Endodermal cell (in vitro differentiated cells): ENCODE measurements at regions not wholly inside any gene's neighbourhood (a gene's known extent, or its start where the extent isn't known, plus 50 kb on each side); places are given as distances from the start of the nearest gene placed in this dataset.

Source experiments
- DNase-seq: peaks from one replicate; pipeline ENCODE4 v3.0.0-alpha.2; 2017
- H3K27ac ChIP-seq: 2 replicates; pipeline ENCODE4 v1.5.1; 2013; ENCODE audit warnings: mild to moderate bottlenecking, low read depth, low read length, moderate library complexity
- H3K27me3 ChIP-seq: 2 replicates; pipeline ENCODE4 v1.6.1; 2013; ENCODE audit warnings: mild to moderate bottlenecking, low read length, moderate library complexity; ENCODE audit not compliant: insufficient read depth, control insufficient read depth, poor library complexity, severe bottlenecking
- H3K36me3 ChIP-seq: 2 replicates; pipeline ENCODE4 v1.7.0; 2013; ENCODE audit warnings: mild to moderate bottlenecking, low read length, moderate library complexity; ENCODE audit not compliant: control insufficient read depth, insufficient read depth
- H3K4me1 ChIP-seq: one replicate; pipeline ENCODE4 v1.7.0; 2013; ENCODE audit warnings: low read length; ENCODE audit not compliant: control insufficient read depth, insufficient read depth
- H3K4me3 ChIP-seq: 2 replicates; pipeline ENCODE4 v1.5.1; 2013; ENCODE audit warnings: mild to moderate bottlenecking, low read length, moderate library complexity
- H3K9ac ChIP-seq: 2 replicates; pipeline ENCODE4 v1.6.1; 2013; ENCODE audit warnings: mild to moderate bottlenecking, low read length, moderate library complexity; ENCODE audit not compliant: poor library complexity, severe bottlenecking; ENCODE audit errors: extremely low read depth
- H3K9me3 ChIP-seq: 2 replicates; pipeline ENCODE4 v1.6.1; 2013; ENCODE audit warnings: mild to moderate bottlenecking, low read length, moderate library complexity; ENCODE audit not compliant: control insufficient read depth
- H3K27ac Mint-ChIP-seq: 2 replicates; pipeline ENCODE4 v1.8.0; 2020; ENCODE audit warnings: mixed read lengths
- H3K27me3 Mint-ChIP-seq: 2 replicates; pipeline ENCODE4 v1.8.0; 2021; ENCODE audit warnings: mild to moderate bottlenecking, mixed read lengths; ENCODE audit not compliant: insufficient read depth
- H3K36me3 Mint-ChIP-seq: 2 replicates; pipeline ENCODE4 v1.8.0; 2020; ENCODE audit warnings: low read depth, mixed read lengths
- H3K4me1 Mint-ChIP-seq: 2 replicates; pipeline ENCODE4 v1.8.0; 2020; ENCODE audit warnings: mixed read lengths
- H3K4me3 Mint-ChIP-seq: 2 replicates; pipeline ENCODE4 v1.8.0; 2020; ENCODE audit warnings: mild to moderate bottlenecking, moderate library complexity, mixed read lengths
- H3K9me3 Mint-ChIP-seq: 2 replicates; pipeline ENCODE4 v1.8.0; 2020; ENCODE audit warnings: mild to moderate bottlenecking, mixed read lengths
- WGBS, 2 experiments: methylation state at CpG; one replicate each; pipeline versions ENCODE4 v1.1.5 to v1.1.7; 2013; ENCODE audit warnings: missing lambda C conversion rate in 2 of 2, mixed read lengths in 1 of 2; ENCODE audit not compliant: insufficient coverage in 1 of 2, insufficient read length in 1 of 2; 5-methylcytosine and 5-hydroxymethylcytosine counted together
- TF ChIP-seq, protein P1 (sequence below): fragments of 200-600 bp; sonication (generic); conservative IDR thresholded peaks from 2 replicates; pipeline ENCODE4 v1.5.0; 2021; ENCODE audit warnings: antibody characterized with exemption, mild to moderate bottlenecking

DNA sequence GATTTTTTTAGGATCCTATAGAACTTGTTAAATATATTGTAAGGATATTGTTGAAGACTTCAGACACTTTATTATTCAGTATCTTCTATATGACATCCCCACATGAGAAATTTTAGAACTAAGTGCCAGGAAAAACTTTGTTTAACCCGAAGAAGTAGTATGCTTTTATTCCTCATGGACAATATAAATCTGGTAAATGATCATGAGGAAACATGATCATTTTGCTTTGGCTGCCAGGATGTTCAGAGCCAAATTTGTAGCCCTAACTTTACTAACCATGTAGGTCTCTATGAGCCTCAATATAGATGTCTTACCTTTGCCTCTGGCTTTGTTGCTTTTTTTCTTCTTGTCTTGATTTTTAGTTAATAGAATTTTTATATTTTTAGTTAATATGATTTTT, 77.8 kb upstream of the TEX13D start:
- Mint-ChIP-seq H3K36me3 (no peaks in the 10 kb centered on the region), H3K4me1 (no peaks in the 10 kb centered on the region), H3K9me3 (no peaks in the 10 kb centered on the region), H3K27me3 (no peaks in the 10 kb centered on the region), H3K4me3 (no peak overlapping the region), H3K27ac (no peak overlapping the region)
- TF ChIP-seq, protein P1, sequence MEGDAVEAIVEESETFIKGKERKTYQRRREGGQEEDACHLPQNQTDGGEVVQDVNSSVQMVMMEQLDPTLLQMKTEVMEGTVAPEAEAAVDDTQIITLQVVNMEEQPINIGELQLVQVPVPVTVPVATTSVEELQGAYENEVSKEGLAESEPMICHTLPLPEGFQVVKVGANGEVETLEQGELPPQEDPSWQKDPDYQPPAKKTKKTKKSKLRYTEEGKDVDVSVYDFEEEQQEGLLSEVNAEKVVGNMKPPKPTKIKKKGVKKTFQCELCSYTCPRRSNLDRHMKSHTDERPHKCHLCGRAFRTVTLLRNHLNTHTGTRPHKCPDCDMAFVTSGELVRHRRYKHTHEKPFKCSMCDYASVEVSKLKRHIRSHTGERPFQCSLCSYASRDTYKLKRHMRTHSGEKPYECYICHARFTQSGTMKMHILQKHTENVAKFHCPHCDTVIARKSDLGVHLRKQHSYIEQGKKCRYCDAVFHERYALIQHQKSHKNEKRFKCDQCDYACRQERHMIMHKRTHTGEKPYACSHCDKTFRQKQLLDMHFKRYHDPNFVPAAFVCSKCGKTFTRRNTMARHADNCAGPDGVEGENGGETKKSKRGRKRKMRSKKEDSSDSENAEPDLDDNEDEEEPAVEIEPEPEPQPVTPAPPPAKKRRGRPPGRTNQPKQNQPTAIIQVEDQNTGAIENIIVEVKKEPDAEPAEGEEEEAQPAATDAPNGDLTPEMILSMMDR = no peak
- Histone ChIP-seq H3K9ac (no peak overlapping the region), H3K36me3 (no peaks in the 10 kb centered on the region), H3K27me3 (no peaks in the 10 kb centered on the region), H3K27ac (no peak overlapping the region), H3K4me1 (no peaks in the 10 kb centered on the region), H3K4me3 (no peak overlapping the region), H3K9me3 (no peaks in the 10 kb centered on the region)
- no peak for DNase-seq
- whole genome bisulfite sequencing, 2 experiments = 83% methylated on average over 1 of the region's 1 CpG; no CpG with 5 or more reads in 1 of the 2 experiments

DNA sequence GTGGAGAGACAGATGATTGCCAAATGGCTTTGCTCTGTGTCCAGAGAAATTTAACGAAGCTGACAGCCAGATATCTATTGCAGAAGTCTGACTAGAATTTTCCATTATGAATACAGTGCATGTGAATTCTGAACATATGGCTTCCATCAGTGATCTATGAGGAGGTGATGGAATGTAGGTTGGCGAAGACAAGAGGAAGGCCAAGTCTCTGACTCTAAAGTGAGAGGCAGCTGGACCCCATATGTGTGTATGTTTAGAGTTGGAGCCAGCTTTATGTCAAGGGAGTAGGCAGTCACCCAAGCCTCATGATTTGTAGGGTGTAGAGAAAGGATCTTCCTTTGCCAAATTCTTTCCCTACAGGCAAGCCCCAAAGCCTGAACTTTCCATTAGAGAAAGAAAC, 76.2 kb upstream of the TEX13D start:
- WGBS, 2 experiments = 83% methylated on average over 2 of the region's 2 CpGs; no CpG with 5 or more reads in 1 of the 2 experiments
- H3K27me3 ChIP-seq = no peaks in the 10 kb centered on the region
- no peaks in the 10 kb centered on the region for H3K4me1 Mint-ChIP-seq
- no peak overlapping the region for H3K9ac ChIP-seq
- TF ChIP-seq, protein P1 = no peak
- no peak overlapping the region for H3K27ac ChIP-seq
- no peaks in the 10 kb centered on the region for H3K36me3 ChIP-seq
- H3K4me3 ChIP-seq = no peak overlapping the region
- no peaks in the 10 kb centered on the region for H3K36me3 Mint-ChIP-seq
- DNase-seq = no peak
- no peaks in the 10 kb centered on the region for H3K9me3 Mint-ChIP-seq
- H3K9me3 ChIP-seq = no peaks in the 10 kb centered on the region
- H3K4me3 Mint-ChIP-seq = no peak overlapping the region
- no peak overlapping the region for H3K27ac Mint-ChIP-seq
- no peaks in the 10 kb centered on the region for H3K27me3 Mint-ChIP-seq
- no peaks in the 10 kb centered on the region for H3K4me1 ChIP-seq

DNA sequence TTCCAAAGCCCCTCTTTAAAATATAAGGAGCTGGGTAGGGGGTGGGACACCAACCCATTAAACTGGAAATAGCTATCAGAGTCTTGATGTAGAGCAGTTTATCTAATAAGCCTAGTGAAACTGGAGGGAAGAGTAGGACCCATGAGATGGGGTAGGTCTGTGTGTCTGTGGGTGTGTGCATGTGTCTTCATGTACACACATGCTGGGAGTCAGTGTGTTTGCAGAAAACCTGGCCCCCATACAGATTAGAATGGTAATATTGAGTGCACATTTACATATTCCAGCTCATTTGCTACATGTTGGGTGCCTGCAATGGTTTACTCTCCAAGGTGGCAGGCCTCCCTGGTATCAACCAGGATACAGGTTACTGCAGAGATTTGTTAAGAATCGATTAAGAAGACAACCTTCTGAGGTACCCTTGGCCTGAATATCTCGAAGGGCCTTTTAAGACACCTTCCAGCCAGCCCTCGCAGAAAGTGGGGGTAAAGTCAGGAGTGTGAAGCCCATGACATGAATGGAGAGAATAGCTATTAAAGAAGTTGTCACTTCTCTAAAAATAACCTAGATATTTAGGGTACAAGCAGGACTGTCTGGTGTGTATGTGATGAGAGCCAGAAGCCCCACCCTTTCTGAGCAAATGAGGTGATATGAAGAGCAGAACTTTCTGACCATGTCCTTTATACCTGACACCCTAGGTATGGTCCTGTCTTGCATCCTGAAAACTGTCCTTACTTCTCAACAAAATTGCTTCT, 75.7 kb upstream of the TEX13D start:
- Mint-ChIP-seq H3K27ac (no peak overlapping the region), H3K27me3 (no peaks in the 10 kb centered on the region), H3K36me3 (no peaks in the 10 kb centered on the region), H3K4me3 (no peak overlapping the region), H3K4me1 (no peaks in the 10 kb centered on the region), H3K9me3 (no peaks in the 10 kb centered on the region)
- no peak for DNase-seq
- Histone ChIP-seq H3K4me1 (no peaks in the 10 kb centered on the region), H3K27me3 (no peaks in the 10 kb centered on the region), H3K9me3 (no peaks in the 10 kb centered on the region), H3K9ac (no peak overlapping the region), H3K27ac (no peak overlapping the region), H3K36me3 (no peaks in the 10 kb centered on the region), H3K4me3 (no peak overlapping the region)
- TF ChIP-seq, protein P1 = no peak
- WGBS, 2 experiments = 96% methylated on average over 3 of the region's 3 CpGs; no CpG with 5 or more reads in 1 of the 2 experiments
